CD4-positive, alpha-beta T cell (primary cell): ENCODE measurements at regions not wholly inside any gene's neighbourhood (a gene's known extent, or its start where the extent isn't known, plus 50 kb on each side); places are given as distances from the start of the nearest gene placed in this dataset.

Experiments used
- ATAC-seq: fragments of 200-7000 bp; cut with Tn5 transposase; one replicate; pipeline ENCODE4 v1.10.0; 2022; ENCODE audit warnings: mild to moderate bottlenecking; ENCODE audit not compliant: poor library complexity
- CTCF ChIA-PET: fragments of 350-600 bp; sonication (Branson Sonifier 250); formaldehyde crosslinking; loops from one replicate; lab custom pipeline; 2021; ENCODE audit warnings: antibody characterized with exemption, inconsistent platforms; lab: Charles Lee
- POLR2A ChIA-PET: fragments of 350-600 bp; sonication (Branson Sonifier 250); formaldehyde crosslinking; loops from one replicate; lab custom pipeline; 2021; ENCODE audit warnings: antibody characterized with exemption, inconsistent platforms; lab: Charles Lee
- DNase-seq, 14 experiments: peaks; one replicate each; pipeline ENCODE4 v3.0.0-alpha.2; 2013 to 2020; ENCODE audit warnings: mixed read lengths in 2 of 14
- H3K27ac ChIP-seq, 2 donors: one replicate each; pipeline versions ENCODE4 v1.5.1 to v1.7.0; 2013; ENCODE audit warnings: low read length in 2 of 2, low read depth in 1 of 2, mild to moderate bottlenecking in 1 of 2
- H3K27me3 ChIP-seq, 2 experiments: 1 replicate in 1 of 2; 2 replicates in 1 of 2; pipeline versions ENCODE4 v1.6.1 to v1.7.0; 2013; ENCODE audit warnings: low read length in 2 of 2, control low read depth in 1 of 2, mild to moderate bottlenecking in 1 of 2, moderate library complexity in 1 of 2; ENCODE audit not compliant: insufficient read depth in 2 of 2, control insufficient read depth in 1 of 2
- H3K36me3 ChIP-seq: one replicate; pipeline ENCODE4 v1.6.1; 2013; ENCODE audit warnings: low read length, control low read depth; ENCODE audit not compliant: insufficient read depth
- H3K4me1 ChIP-seq: one replicate; pipeline ENCODE4 v1.6.1; 2013; ENCODE audit warnings: low read length, control low read depth; ENCODE audit not compliant: insufficient read depth
- H3K4me3 ChIP-seq: one replicate; pipeline ENCODE4 v1.5.1; 2013; ENCODE audit warnings: mild to moderate bottlenecking, low read length, moderate library complexity
- H3K9me3 ChIP-seq, 2 experiments: 1 replicate in 1 of 2; 2 replicates in 1 of 2; pipeline versions ENCODE4 v1.6.1 to v1.7.0; 2013; ENCODE audit warnings: low read length in 2 of 2, mild to moderate bottlenecking in 2 of 2, control low read depth in 1 of 2, moderate library complexity in 1 of 2; ENCODE audit not compliant: control insufficient read depth in 1 of 2, insufficient read depth in 1 of 2
- H3K27ac Mint-ChIP-seq: one replicate; pipeline ENCODE4 v1.8.0; 2020; ENCODE audit warnings: mixed read lengths
- H3K27me3 Mint-ChIP-seq: one replicate; pipeline ENCODE4 v1.8.0; 2021; ENCODE audit warnings: mixed read lengths
- H3K36me3 Mint-ChIP-seq: one replicate; pipeline ENCODE4 v1.8.0; 2021; ENCODE audit warnings: low read depth, mixed read lengths
- H3K4me1 Mint-ChIP-seq: one replicate; pipeline ENCODE4 v1.8.0; 2021; ENCODE audit warnings: low read depth, mixed read lengths
- H3K4me3 Mint-ChIP-seq: one replicate; pipeline ENCODE4 v1.8.0; 2020; ENCODE audit warnings: mild to moderate bottlenecking, mixed read lengths
- H3K9me3 Mint-ChIP-seq: one replicate; pipeline ENCODE4 v1.8.0; 2020; ENCODE audit warnings: mixed read lengths
- intact Hi-C, 2 experiments: fragments of 100-400 bp; cut with DNase I in 1 of 2; cut with micrococcal nuclease in 1 of 2; formaldehyde crosslinking; loops; one replicate each; pipeline versions ENCODE4 v1.15.1 to v1.9.0; 2023 to 2025; cut with DNase I, micrococcal nuclease
- TF ChIP-seq, protein P1 (sequence below): fragments of 200-600 bp; IDR thresholded peaks from one replicate; pipeline ENCODE4 v1.8.0; 2022; ENCODE audit warnings: antibody characterized with exemption, mild to moderate bottlenecking

DNA sequence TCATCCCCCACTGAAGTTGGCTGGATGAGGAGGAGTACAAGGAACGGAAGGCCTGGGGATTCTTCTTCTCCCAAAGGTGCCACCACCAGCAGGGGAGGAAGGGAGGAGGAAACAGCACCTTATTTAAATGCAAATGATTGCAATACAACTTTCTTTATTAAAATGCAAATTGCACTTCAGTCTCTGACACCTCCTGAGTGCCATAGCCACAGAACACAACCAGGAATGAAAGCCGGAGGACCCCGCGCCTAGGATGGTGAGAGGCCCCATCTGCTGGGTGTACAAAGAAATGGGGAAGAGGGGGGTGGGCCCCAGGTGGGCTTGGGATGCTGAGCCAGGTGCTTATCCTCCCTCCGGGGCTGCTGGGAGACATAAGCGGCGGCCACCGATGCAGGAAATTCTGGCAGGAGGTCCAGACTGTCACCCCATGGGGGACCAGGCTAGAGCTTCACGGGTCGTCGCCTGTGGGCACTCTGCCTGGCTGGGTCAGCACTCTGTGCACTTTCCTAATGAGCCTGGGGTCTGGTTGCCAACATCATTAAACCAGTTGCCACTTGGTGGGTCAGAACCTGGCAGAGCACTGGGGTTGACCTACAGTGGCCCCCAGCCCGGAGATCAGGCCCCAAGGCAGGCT lies 154.2 kb upstream of the MLN start:
- no peaks in the 10 kb centered on the region for H3K27me3 Mint-ChIP-seq
- H3K4me1 Mint-ChIP-seq: peaks cover 5% of the 10 kb centered on the region
- ChIA-PET CTCF (no interaction called here), POLR2A (interaction anchor here (1.6 kb wide), 1 partner anchor 8 kb away, joined by 4 read pairs; no protein-coding TSS in a partner anchor)
- no peaks in the 10 kb centered on the region for H3K36me3 Mint-ChIP-seq
- no peak overlapping the region for H3K27ac Mint-ChIP-seq
- no peak overlapping the region for H3K27ac ChIP-seq
- no peak for DNase-seq
- ATAC-seq: no peak
- TF ChIP-seq, protein P1, sequence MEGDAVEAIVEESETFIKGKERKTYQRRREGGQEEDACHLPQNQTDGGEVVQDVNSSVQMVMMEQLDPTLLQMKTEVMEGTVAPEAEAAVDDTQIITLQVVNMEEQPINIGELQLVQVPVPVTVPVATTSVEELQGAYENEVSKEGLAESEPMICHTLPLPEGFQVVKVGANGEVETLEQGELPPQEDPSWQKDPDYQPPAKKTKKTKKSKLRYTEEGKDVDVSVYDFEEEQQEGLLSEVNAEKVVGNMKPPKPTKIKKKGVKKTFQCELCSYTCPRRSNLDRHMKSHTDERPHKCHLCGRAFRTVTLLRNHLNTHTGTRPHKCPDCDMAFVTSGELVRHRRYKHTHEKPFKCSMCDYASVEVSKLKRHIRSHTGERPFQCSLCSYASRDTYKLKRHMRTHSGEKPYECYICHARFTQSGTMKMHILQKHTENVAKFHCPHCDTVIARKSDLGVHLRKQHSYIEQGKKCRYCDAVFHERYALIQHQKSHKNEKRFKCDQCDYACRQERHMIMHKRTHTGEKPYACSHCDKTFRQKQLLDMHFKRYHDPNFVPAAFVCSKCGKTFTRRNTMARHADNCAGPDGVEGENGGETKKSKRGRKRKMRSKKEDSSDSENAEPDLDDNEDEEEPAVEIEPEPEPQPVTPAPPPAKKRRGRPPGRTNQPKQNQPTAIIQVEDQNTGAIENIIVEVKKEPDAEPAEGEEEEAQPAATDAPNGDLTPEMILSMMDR: no peak
- no peaks in the 10 kb centered on the region for H3K4me1 ChIP-seq
- H3K36me3 ChIP-seq: no peaks in the 10 kb centered on the region
- no peaks in the 10 kb centered on the region for H3K9me3 Mint-ChIP-seq
- peaks cover 0 to 8% of the 10 kb centered on the region in 2 experiments for H3K9me3 ChIP-seq
- no peak overlapping the region for H3K4me3 ChIP-seq
- intact Hi-C loops: loop anchor here in 1 of 2 experiments (10.0 kb wide), 1 partner anchor 53 kb away; no protein-coding TSS in a partner anchor
- no peaks in the 10 kb centered on the region for H3K27me3 ChIP-seq
- no peak overlapping the region for H3K4me3 Mint-ChIP-seq

DNA sequence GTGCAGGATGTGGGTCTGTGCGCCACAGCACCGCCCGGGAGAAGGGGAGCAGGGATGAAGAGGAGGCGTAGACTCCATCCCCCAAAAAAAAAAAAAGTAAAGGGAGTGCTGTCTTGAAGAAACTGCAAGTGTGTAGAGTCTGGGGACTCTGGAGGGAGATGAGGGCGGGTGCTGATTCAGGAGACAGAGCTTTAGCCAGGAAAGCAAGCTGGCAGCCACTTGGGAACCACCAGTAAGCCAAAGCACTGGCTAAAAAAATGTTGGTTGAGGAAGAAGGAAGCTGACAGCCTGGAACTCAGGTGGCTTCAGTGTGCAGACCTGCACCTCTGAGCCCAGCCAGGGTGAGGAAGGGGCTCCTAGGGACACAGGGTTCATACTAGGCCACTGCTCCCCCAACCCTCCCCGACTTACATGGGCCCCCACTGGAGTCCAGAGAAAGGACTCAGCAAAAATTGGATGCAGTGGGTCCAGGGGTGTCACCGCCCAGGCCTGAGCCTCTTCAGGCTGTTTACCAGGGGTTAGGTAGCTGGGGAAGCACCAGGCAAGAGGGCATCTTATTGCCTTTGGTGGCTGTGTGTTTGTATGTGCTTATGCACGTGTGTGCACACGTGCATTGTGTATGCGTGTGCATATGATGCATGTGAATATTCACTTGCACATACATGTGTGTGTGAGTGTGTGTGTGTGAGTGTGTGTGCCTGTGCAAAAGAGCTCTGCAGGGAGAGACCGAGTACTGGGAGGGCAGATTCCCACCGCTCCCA lies 153.5 kb upstream of the MLN start:
- Histone ChIP-seq H3K36me3 (no peaks in the 10 kb centered on the region), H3K9me3 (peaks cover 0 to under 1% of the 10 kb centered on the region in 2 experiments), H3K4me3 (no peak overlapping the region), H3K4me1 (no peaks in the 10 kb centered on the region), H3K27me3 (no peaks in the 10 kb centered on the region), H3K27ac (no peak overlapping the region)
- TF ChIP-seq, protein P1: no peak
- intact Hi-C loops: loop anchor here in 1 of 2 experiments (10.0 kb wide), 1 partner anchor 53 kb away; no protein-coding TSS in a partner anchor
- Mint-ChIP-seq H3K4me1 (peaks cover 5% of the 10 kb centered on the region), H3K4me3 (no peak overlapping the region), H3K9me3 (no peaks in the 10 kb centered on the region), H3K27ac (no peak overlapping the region), H3K36me3 (no peaks in the 10 kb centered on the region), H3K27me3 (no peaks in the 10 kb centered on the region)
- ATAC-seq (no peak), DNase-seq (no peak)
- POLR2A ChIA-PET: no interaction called here
- CTCF ChIA-PET: no interaction called here

DNA sequence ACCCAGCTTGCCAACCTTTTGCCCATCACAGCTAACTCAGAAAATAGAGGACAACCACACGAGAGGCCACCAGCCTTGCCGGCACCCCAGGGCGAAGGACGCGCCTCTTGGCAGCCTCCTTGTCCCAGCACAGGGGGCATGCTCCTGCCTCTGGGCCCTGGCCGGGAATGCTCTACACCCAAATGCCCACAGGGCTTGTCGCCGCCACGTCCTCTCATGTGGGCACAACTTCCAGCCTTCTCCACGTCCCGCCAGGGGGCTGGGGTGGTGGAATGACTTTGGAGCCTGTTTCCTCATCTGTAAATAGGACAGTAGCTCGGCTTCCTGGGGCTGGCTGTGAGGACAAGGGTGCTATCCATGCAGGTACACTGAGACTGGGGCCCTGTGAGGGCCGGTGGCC lies 152.4 kb upstream of the MLN start:
- ATAC-seq: no peak
- peaks cover 5% of the 10 kb centered on the region for H3K4me1 Mint-ChIP-seq
- Histone ChIP-seq H3K27ac (no peak overlapping the region), H3K4me1 (no peaks in the 10 kb centered on the region), H3K27me3 (no peaks in the 10 kb centered on the region), H3K36me3 (no peaks in the 10 kb centered on the region), H3K9me3 (no peaks in the 10 kb centered on the region), H3K4me3 (no peak overlapping the region)
- intact Hi-C loops: loop anchor here in 1 of 2 experiments (10.0 kb wide), 1 partner anchor 51 kb away; no protein-coding TSS in a partner anchor
- H3K4me3 Mint-ChIP-seq: no peak overlapping the region
- ChIA-PET POLR2A (no interaction called here), CTCF (no interaction called here)
- no peaks in the 10 kb centered on the region for H3K9me3 Mint-ChIP-seq
- H3K27ac Mint-ChIP-seq: no peak overlapping the region
- no peak for DNase-seq
- H3K27me3 Mint-ChIP-seq: no peaks in the 10 kb centered on the region
- H3K36me3 Mint-ChIP-seq: no peaks in the 10 kb centered on the region
- TF ChIP-seq, protein P1: no peak
